HG02981 (cell line): ENCODE measurements at regions not wholly inside any gene's neighbourhood (a gene's known extent, or its start where the extent isn't known, plus 50 kb on each side); places are given as distances from the start of the nearest gene placed in this dataset.

ENCODE experiments used
- ATAC-seq: cut with Tn5 transposase; IDR thresholded peaks from one replicate; pipeline ENCODE4 v1.9.1; 2021; ENCODE audit warnings: mild to moderate bottlenecking, moderate library complexity; ENCODE audit not compliant: unreplicated experiment

DNA sequence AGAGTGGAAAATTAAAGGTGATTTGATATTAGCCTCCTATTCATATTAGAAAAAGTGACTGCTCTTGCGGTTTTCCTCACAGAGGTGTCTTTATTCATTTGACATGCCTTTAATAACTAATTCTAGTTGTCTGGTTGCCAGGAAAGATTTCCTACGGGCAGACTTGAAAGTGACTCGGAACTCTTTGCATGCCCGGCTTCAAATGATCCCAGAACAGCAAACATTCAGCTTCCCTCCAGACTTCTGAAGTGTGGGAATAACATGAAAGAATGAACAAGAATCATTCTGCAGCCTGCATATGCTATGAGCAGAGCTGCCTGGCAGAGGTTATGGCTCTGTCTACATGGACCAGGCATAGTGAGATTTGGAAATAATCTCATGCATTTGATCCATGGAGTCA is 89.6 kb upstream of the PKDCC start:
- no peak for ATAC-seq

DNA sequence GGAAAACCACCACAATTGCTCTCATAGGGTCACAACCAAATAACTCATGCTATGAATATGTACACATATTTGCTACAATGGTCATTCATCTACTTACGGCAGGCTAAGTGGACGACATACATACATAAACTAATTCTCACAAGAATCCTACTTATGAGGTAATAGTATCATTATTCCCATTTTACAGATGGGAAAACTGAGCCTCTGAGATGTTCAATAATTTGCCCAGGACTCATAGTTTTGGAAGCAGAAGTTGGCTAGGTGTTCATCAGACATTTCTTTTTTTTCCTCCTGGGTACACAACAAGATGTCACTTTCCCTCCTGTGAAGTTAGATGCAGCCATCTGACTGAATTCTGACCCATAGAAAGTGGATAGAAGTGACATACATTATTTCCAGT is 89.0 kb upstream of the PKDCC start:
- ATAC-seq: no peak

DNA sequence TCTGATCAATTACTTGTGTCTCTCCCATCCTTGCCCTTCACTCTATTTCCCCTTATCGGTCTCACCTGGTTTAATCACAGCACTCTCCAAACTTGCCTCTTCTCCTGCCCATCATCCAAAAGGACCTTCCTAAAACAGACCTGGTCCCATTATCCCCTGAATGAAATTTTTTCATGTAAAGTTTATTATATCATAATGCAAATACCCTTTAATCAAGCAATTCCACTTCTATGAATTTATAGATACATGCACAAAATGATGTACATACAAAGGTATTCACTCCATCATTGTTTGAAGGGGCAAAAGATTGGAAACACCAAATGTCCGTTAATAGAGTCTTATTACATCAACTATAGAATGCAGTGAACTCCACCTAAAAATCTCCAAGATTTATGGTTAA is 88.1 kb upstream of the PKDCC start:
- no peak for ATAC-seq

DNA sequence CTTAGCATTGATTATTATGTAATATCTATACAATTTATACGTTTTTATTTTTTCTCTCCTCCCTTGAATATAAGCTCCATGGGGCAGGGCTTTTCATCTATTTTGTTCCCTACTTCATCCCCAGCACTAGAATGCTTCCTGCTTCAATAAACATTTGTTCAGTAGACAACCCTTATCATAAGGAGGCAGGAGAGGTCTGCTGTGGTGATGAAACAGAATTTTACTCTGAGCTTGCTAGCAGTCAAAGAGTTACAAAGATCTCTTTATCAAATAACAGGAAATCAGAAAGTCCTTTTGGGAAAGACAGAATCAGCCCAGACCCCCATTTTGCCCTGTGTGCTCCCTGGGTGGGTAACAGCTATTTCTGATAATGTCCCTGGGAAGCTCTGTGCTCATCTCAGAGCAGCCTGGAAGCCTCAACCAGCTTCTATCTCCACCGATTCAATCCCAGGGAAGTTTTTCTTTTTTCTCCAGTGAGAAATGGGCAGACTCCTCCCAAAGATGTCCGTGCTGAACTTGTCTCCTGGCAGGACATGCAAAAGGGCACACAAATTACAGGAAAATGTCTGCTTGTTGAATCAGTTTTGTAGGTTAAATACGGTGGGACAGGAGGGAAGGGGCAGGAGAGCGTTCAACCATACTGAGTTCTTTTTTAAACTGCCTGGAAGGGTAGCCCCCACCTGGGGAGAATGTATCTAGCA is 84.7 kb upstream of the PKDCC start:
- no peak for ATAC-seq

DNA sequence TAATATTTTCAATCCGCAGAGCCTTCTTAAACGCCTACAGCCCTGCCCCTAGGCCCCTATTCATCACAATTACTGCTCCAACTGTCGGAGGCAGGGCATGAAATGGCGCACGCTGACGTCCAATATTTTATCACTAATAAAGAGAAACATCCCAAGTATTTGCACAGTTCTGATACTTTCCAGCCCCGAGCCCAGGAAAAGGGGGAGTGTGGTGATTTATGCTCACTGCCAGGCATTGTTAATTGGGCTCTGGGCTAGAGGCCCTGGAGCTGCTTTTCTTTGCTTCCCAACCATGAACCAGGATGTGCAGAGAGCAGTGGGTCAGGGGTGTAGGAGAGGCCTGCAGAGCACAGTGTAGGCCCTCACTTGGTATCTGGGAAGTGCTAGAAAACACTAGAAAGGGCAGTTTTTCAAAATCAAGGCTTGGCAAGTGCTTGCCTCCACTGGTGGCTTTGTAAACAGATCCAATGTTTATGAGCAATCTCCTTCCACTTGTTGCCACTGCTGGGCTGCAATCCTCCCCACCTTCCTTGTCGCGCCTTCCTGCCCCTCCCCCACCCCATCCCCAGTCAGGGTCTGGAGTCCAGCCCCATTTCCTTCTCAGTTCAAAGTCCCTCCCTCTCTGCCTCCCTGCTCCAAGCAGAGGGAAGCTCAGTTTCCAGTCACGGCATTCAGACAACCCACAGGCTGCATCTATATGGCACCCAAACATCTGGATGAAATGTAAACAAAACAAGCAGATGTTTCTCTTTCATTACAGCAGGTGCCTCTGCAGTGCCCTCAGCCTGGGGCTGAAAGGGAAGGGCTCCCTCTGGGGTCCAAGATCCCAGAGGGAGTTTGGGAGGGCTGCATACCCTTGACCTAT is 83.9 kb upstream of the PKDCC start:
- no peak for ATAC-seq

DNA sequence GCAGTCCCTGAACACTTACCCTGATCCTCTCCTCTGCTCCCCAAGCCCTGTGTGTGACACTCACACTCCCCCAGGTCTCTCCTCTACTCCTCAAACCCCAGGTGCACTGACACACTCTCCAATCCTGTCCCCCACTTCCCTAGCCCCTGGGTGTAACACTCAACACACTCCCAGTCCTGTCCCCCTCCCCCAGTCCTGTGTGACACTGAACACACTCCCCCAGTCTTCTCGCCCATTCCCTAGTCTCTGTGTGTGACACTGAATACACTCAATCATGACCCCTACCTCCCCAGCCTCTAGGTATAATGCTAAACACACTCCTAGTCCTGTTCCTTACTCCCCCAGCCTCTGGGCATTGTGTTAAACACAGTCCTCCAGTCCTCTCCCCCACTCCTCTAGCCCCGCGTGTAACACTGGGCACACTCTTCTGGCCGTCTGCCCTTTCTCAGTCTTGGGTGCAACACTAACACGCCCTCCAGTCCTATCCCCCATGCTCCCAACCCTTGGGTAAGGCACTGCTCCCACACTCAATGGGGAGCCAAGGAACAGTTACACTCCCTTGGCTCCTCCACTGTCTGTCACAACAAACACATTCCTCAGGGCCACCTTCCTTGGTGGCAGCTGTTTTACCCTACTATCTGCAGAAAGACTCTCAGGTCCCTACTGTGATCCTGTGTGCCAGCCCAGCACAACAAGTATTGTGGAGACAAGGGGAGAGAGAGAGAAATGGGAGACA is 82.5 kb upstream of the PKDCC start:
- ATAC-seq: no peak

DNA sequence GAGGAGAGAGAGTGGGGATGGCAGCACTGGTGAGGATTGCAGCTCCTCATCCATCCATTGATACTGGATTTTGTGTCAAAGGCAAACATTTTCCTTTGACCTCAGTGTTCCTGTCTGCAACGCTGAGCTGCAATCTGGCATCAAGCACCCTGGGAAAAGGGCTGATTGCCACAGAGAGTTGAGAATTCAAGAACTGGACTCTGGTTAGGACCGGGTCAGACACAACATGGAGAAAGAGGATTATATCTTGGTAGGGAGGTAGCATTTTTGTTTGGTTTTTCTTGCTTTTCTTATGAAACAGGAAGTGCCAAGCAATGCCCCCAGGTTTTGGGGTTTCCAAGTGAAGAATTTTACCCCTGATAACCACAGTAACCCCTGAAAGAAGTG is 81.9 kb upstream of the PKDCC start:
- ATAC-seq: no peak

DNA sequence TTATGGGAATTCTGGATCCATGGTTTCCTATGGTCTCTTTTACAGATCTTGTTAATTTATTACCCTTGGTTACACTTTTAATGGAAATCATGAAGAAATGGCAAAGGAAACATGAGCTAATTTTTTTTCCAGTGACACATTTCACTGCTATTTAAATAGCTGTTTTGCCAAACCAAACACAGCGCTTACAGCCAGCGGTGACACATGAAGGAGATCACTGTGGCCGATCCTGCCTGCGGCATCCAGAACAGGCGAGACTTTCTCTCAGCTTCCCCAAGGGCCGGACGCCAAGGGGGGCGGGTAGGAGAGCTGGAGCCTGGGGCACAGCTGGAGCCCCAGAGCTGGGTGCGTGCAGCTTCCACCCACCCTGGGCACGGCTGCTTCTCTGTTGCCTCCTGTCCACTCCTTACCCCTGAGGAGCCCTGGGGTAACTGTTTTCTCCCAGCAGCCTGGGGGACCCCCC is 81.4 kb upstream of the PKDCC start:
- ATAC-seq: no peak

DNA sequence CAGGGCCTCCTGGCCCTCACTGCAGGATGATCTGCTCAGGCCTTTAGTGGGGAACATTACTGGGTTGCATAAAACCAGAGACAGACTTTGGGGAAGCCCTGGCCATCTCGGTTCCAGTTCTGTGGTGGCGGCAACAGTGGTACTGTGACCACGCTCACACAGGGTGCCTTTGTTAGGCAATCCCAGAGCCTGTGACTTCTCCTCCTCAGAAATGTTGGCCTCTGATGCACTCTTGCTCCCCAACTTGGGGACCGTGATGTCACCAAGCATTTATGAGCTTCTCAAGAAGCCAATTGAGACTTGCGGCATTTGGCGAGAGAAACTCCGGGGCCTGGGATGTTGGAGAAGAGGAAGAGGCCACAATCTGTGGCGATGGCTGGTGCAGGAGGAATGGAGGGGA is 80.9 kb upstream of the PKDCC start:
- ATAC-seq: no peak

DNA sequence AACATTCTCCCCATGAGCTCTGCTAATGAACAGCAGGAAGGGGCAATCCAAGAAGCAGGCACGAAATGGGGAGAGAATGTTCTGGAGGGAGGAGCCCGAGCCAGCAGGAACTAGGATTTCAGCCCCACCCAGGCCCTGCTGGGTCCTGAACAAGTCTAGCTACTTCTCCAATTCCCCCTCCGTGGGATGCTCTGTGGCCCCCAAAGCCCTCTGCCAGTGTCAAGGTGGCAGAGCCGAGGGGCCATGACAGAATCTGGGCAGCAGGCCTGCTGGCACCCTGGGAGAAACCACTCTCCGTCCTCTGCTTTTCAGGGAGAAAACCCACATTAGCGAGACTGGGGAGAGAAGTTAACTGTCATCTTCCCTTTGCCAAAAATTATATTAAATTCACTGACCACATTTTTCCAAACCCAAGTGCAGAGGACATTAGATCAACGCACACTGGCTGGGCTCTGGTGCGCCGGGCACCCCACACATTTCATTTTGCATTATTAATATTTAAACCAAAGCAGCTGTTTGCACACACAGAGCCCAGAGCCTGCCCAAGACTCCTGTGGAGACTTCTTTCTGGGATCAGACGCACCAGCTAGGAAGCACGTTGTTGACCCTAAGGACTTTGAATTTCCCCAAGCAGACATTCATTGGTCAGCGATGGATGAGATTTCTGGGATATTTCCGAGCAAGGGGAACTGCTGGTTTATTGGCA is 80.2 kb upstream of the PKDCC start:
- no peak for ATAC-seq

DNA sequence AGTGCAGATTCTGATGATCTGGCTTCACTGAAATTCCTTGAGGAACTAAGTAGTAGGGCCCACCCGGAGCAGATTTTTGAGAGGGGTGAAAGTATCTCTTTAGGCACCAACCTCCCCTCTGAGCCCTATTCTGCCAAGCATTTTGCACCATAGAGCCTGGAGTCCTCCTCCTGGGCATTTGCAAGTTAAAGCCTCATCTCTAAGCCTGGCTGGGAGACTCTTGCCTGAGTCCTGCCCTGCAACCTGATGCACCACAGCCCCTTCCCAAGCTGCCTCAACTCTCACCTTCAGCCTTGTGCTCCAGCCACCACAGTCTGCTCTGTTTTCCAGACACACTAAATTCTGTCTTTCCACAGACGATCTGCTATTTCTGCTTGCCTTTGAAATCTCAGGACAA is 79.6 kb upstream of the PKDCC start:
- no peak for ATAC-seq

DNA sequence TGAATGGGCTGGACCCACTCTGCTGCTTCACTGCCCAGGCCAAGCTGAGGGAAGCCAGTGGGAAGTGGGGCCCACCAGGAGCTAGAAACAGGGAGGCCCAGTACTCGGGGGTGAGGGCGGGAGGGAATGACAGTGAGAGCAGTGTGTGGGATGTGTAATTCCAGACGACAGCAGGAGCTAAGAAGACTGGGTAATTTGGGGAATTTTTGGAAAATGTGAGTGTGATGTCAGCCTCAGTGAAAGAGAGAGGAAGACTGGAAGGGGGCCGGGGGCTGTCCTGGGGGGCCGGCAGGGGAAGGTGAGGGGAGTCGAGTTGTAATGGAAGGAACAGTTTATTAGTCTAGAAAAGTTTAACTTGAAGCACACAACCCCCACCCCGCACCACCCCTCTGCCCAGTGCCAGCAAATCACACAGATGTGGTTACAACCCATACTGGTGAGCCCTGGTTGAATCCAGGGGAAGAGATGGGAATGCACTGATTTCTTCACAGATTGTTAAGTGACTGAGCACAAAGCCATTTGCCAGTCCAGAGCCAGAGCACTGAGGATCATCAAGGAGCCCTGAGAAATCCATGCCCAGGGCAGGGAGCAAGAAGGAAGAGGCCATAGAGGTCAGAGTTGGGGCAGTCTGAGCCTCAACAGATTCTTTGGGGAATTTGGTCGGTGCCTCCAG is 76.7 kb upstream of the PKDCC start:
- no peak for ATAC-seq

DNA sequence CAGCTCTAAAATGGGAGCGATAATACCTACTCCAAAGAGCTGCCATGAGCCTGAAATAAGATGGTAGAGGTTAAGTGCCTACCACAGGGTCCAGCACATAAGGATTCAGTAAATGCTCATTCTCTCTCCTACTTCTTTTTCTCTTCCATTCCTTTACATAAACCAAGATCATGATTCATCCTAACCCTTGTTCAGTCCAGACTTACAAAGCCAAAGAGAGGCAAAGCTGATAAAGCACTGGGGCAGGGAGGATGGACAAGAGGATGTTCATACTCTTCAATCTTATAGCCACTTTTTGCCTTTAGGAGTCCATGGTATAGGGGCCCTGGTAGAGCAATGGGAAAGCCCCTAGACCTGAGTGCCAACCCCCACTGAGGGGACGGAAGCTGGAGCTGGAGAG is 75.6 kb upstream of the PKDCC start:
- ATAC-seq: no peak

DNA sequence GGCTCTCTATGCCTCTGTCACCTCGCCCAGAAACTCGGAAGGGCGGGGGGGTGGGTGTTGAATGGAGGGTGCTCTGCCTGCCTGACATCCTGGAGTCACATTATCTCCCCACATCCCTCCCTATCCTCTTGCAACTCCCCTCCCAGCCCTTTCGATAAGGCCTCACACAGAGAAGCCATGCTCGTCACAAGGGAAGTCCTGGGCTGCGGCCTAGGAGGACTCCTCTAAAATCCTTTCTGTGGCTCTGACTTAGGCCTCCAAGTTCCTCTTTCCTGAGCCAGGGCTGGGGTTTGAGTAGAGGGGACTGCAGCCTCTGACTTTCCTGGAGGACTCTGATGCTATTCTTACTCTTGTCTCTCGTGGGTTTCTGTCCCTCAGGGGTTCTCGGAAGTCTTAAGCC is 75.0 kb upstream of the PKDCC start:
- no peak for ATAC-seq

DNA sequence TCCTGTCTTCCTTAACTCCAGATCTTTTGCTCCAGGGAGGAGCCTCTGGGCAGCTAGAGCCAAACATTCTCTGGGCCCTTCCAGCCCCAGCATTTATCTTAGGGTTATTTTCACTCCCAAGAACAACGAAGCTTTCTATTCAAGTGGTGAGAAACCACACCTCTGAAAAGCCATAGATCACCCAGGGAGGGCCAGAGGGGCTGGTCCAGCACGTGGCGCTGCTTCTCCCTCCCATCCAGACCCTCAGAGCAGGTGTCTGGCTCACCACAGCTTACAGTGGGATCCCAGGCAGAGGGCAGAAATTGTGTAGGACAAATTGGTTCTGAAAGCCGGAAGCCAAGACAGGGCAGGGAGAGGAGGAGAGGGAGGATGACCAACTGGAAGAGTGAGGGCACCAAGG is 74.0 kb upstream of the PKDCC start:
- ATAC-seq: no peak

DNA sequence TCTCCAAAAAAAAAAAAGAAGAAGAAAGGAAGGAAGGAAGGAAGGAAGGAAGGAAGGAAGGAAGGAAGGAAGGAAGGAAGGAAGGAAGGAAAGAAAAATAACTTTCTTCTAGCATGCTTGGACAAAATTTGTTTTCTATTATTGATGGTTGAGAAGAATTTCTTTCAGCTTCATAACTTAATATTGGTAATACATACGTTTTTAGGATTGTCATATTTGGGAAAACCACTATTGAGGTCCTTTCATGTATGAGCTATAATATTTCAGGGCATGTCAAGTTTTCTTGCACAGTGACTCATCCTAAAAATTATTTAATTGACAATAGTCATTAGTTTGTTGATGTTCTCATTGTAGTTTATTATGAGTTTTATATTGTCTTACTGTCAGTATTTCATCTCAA is 66.4 kb upstream of the PKDCC start:
- no peak for ATAC-seq

DNA sequence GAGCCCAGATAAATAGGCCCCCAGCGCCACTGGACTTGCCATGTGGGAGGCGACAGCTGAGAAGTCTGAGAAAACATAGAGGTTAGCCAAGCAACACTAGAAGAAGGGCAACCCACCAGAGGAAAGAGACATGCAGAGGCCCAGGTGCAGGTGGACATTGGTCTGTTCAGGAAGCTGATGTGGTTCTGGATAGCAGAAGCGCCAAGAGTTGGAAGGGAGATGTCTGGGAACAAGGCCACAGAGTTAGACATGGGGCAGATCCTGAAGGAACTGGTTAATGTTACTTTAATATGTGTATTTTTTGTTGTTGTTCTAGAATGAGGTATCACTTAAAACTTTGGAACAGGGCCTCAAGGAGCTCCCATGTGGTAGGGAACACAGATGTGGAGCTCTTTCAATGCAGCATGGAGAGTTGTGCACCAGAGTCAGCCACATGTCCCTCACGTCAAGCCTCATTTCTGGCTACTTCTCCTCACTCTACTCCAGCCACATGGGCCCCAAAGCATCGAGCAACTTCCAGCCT is 62.2 kb upstream of the PKDCC start:
- no peak for ATAC-seq

DNA sequence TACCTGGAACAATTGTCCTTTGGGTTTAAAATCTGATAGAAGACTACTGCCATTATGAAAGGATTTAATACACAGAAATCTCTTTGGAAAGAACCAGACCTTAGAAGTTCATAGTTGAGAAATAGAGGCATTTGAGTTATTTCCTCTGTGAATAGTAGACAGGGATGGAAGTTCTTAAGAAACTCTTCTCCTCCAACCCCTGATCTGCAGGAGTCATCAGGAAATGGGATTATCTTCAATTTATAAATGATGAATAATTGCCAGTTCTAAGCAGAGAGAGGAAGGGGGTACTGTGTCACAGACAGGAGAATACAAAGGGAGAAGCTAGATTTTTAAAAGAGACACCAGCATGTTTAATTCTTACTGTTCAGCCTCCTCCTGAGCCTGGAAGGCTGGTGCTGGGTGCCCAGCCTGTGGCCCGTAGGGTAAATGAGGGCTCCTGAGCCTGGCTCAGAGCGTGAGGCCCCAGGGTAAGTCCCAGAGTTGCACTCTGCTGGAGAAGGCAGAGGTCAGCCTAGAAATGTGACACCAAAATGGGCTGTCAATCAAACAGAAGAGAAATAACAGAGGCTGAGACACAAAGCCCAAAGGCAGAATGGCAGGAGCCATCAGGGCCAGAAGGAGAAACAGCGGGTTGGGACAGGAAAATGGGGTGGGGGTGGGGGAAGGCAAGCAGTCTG is 58.2 kb upstream of the PKDCC start:
- ATAC-seq: no peak

DNA sequence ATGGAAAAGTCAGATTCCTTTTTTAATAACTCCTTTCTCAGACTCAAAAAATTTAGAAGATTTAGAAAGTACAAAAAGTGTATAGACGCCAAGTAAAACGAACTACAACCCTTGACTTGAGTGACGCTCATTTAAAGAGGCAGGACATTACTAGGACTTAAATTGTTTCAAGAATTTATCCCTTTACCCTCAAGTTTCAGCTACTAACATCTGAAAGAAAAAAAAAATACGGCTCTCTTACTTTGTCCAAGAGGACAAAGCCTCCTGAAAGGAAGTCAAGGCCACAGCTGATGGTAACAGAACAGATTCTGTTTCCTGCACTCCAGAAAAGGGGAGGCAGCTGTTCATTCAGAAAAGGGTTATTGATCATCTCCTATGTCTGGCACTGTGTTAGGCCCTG is 57.6 kb upstream of the PKDCC start:
- ATAC-seq: no peak

DNA sequence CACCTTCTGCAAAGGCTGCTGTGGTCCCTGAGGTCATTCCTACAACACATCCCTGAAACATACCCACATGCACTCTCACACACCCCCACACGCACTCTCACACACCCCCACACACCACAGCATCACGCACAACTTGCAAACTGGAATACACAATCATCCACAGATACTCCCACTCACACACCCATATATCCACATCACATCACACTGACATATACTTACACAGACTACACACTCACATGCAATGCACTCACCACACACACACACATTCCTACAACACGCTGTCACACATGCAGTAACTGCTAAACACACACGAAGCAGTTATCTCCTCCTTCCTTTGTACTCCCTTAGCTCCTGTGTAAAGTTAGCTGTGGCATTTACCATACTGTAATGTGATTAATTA is 57.1 kb upstream of the PKDCC start:
- no peak for ATAC-seq
